Lung (tissue), 11 donors: ENCODE measurements at regions not wholly inside any gene's neighbourhood (a gene's known extent, or its start where the extent isn't known, plus 50 kb on each side); places are given as distances from the start of the nearest gene placed in this dataset.

Experiments used
- ATAC-seq: fragments of 200-7000 bp; cut with Tn5 transposase; one replicate; pipeline ENCODE4 v1.9.1; 2020; ENCODE audit warnings: moderate number of reproducible peaks; ENCODE audit not compliant: insufficient read depth, low FRiP score
- DNase-seq, 3 donors: peaks; one replicate each; pipeline ENCODE4 v3.0.0-alpha.2; 2013 to 2017
- H3K27ac ChIP-seq, 2 donors: one replicate each; pipeline ENCODE4 v1.5.1; 2013; ENCODE audit warnings: mild to moderate bottlenecking in 2 of 2, moderate library complexity in 2 of 2, control low read depth in 1 of 2, inconsistent platforms in 1 of 2, low read depth in 1 of 2, low read length in 1 of 2
- H3K27me3 ChIP-seq, 3 donors: one replicate each; pipeline ENCODE4 v1.5.1; 2013; ENCODE audit warnings: low read length in 2 of 3; ENCODE audit not compliant: control insufficient read depth in 3 of 3, insufficient read depth in 3 of 3
- H3K36me3 ChIP-seq, 4 donors: one replicate each; pipeline ENCODE4 v1.5.1; 2013; ENCODE audit warnings: low read length in 4 of 4, mild to moderate bottlenecking in 1 of 4, moderate library complexity in 1 of 4; ENCODE audit not compliant: control insufficient read depth in 4 of 4, insufficient read depth in 4 of 4
- H3K4me1 ChIP-seq, 5 donors: one replicate each; pipeline ENCODE4 v1.5.1; 2013; ENCODE audit warnings: low read length in 5 of 5, mild to moderate bottlenecking in 2 of 5, moderate library complexity in 1 of 5; ENCODE audit not compliant: control insufficient read depth in 5 of 5, insufficient read depth in 5 of 5
- H3K4me3 ChIP-seq: one replicate; pipeline ENCODE4 v1.5.1; 2013; ENCODE audit warnings: mild to moderate bottlenecking, control low read depth, moderate library complexity
- H3K9ac ChIP-seq, 2 donors: one replicate each; pipeline ENCODE4 v1.5.1; 2013; ENCODE audit warnings: low read length in 2 of 2, control low read depth in 1 of 2; ENCODE audit not compliant: insufficient read depth in 1 of 2
- H3K9me3 ChIP-seq, 4 donors: one replicate each; pipeline ENCODE4 v1.5.1; 2013; ENCODE audit warnings: low read length in 3 of 4, mild to moderate bottlenecking in 1 of 4, moderate library complexity in 1 of 4; ENCODE audit not compliant: control insufficient read depth in 4 of 4, insufficient read depth in 3 of 4
- WGBS, 2 donors: extraction: QIAGEN DNeasy Blood & Tissue Kit; methylation state at CpG; one replicate each; pipeline ENCODE4 v1.1.7; 2013; 5-methylcytosine and 5-hydroxymethylcytosine counted together
- TF ChIP-seq, protein P1 (sequence below): IDR thresholded peaks from 2 replicates; pipeline ENCODE4 v1.5.1; 2012; ENCODE audit warnings: mild to moderate bottlenecking; ENCODE audit errors: control extremely low read depth, extremely low read depth
- donor health status: control.
- donor health status: control.
- donor health status: Bipolar disorder and iron deficiency.
- donor health status: healthy.
- donor health status: DM: yes; HTN: yes; CAD: no.

DNA sequence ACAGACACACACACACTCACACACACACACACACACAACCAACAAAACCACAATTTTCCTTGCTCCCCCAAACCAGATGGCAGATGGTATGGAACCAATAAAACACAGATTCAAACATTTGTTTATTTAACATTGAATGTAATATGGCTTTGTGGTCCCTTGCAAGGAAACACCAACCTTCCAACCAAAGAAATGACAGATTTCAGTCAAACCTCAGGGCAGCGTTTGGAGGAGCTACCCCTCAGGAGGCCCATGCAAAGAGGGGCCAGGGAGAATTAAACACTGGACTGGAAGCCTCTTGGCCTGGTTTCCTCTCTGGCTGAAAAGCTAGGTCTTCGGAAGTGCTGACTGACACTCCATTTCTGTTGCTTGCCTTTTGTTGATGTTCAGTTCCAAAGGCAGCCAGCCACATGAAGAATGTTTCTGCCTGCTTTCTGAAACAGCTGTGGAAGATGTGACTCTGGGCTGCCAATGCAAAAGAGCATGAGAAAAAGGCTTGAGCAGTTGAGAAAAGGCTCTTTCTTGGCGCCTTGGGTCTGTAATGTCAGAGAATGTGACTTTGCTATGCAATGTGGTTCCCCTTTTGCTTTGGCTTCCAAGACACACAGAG lies 296.1 kb downstream of the RPLP1 start:
- Histone ChIP-seq H3K36me3 (no peaks in the 10 kb centered on the region), H3K9ac (no peak overlapping the region), H3K27me3 (no peaks in the 10 kb centered on the region), H3K4me3 (no peak overlapping the region), H3K27ac (no peak overlapping the region), H3K4me1 (peaks cover 0 to 52% (median 21%) of the 10 kb centered on the region in 5 donors), H3K9me3 (peaks cover 0 to 1% (median 0%) of the 10 kb centered on the region in 4 donors)
- no peak for ATAC-seq
- TF ChIP-seq, protein P1, sequence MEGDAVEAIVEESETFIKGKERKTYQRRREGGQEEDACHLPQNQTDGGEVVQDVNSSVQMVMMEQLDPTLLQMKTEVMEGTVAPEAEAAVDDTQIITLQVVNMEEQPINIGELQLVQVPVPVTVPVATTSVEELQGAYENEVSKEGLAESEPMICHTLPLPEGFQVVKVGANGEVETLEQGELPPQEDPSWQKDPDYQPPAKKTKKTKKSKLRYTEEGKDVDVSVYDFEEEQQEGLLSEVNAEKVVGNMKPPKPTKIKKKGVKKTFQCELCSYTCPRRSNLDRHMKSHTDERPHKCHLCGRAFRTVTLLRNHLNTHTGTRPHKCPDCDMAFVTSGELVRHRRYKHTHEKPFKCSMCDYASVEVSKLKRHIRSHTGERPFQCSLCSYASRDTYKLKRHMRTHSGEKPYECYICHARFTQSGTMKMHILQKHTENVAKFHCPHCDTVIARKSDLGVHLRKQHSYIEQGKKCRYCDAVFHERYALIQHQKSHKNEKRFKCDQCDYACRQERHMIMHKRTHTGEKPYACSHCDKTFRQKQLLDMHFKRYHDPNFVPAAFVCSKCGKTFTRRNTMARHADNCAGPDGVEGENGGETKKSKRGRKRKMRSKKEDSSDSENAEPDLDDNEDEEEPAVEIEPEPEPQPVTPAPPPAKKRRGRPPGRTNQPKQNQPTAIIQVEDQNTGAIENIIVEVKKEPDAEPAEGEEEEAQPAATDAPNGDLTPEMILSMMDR: no peak
- peak; percentile 75 to 95 (median 93) for DNase-seq
- WGBS, 2 donors: 68 to 75% methylated on average over 3 of the region's 3 CpGs

DNA sequence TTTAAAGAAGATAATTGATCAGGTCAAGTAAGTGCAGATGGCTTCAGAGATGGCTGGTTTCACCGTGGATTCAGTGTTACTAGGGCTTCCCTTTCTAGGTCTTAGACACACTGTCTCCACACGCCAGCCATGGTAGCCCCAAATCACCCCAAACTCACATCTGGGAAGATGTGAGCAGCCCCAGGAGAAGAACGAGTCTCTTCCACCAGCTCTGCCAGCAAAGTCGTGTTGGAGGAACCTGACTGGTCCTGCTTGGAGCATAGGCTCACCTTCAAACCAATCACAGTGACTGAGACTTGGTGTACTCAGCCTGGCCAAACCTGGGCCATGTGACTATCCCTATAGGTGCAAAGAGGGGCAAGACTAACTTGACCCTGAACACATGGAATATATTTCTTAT lies 296.7 kb downstream of the RPLP1 start:
- Histone ChIP-seq H3K27me3 (no peaks in the 10 kb centered on the region), H3K9ac (no peak overlapping the region), H3K9me3 (peaks cover 0 to 3% (median 0%) of the 10 kb centered on the region in 4 donors), H3K4me3 (no peak overlapping the region), H3K36me3 (no peaks in the 10 kb centered on the region), H3K27ac (no peak overlapping the region), H3K4me1 (peaks cover 0 to 47% (median 21%) of the 10 kb centered on the region in 5 donors)
- no peak for ATAC-seq
- DNase-seq: no peak
- 84 to 87% methylated on average over 4 of the region's 4 CpGs for WGBS, 2 donors
- TF ChIP-seq, protein P1: no peak

DNA sequence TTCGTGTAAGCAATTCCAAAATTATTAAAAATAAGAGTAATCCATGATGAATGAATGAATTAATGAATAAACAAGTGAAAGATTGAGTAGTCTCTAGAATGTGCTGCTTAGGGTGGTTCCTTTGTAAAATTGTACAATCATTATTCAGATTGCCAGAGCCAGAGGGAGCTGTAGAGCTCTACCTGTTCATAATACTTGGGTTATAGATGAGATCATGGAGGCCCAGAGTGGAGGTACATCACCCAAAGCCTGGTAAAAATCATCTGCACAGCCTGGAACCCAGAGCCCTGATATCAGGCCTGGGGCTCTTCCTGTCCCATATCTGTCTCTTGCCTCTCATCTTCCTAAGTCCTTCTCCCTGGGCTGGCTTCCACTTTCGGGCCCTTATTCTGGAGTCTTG lies 297.2 kb downstream of the RPLP1 start:
- Histone ChIP-seq H3K9me3 (peaks cover 0 to 6% (median 0%) of the 10 kb centered on the region in 4 donors), H3K4me1 (peaks cover 0 to 43% (median 21%) of the 10 kb centered on the region in 5 donors), H3K4me3 (no peak overlapping the region), H3K36me3 (no peaks in the 10 kb centered on the region), H3K9ac (no peak overlapping the region), H3K27ac (no peak overlapping the region), H3K27me3 (no peaks in the 10 kb centered on the region)
- TF ChIP-seq, protein P1: no peak
- ATAC-seq (no peak), DNase-seq (no peak)
- WGBS, 2 donors: 93 to 94% methylated on average over 2 of the region's 2 CpGs

DNA sequence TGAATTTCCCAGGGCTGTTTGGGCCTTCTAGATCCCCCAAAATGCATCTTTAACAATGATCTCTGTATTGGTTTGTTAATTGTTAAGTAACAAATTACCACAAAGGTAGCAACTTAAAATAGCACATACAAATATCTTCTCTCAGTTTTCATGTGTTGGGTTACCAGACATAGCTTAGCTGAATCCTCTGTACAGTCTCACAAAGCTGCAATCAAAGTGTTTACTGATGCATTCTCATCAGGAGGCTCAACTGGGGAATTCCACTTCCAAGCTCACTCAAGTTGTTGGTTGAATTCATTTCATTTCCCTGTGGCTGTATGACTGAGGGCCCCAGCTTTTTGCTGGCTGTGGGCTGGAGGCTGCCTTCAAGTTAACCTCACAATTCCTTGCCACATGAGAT lies 297.6 kb downstream of the RPLP1 start:
- H3K9ac ChIP-seq: no peak overlapping the region
- H3K9me3 ChIP-seq: peaks cover 0 to 6% (median 0%) of the 10 kb centered on the region in 4 donors
- TF ChIP-seq, protein P1: no peak
- no peak for ATAC-seq
- no peaks in the 10 kb centered on the region for H3K27me3 ChIP-seq
- peaks cover 0 to 43% (median 21%) of the 10 kb centered on the region in 5 donors for H3K4me1 ChIP-seq
- DNase-seq: no peak
- H3K27ac ChIP-seq: no peak overlapping the region
- H3K36me3 ChIP-seq: no peaks in the 10 kb centered on the region
- H3K4me3 ChIP-seq: no peak overlapping the region
